Body of pancreas (tissue), 4 donors: ENCODE measurements at regions not wholly inside any gene's neighbourhood (a gene's known extent, or its start where the extent isn't known, plus 50 kb on each side); places are given as distances from the start of the nearest gene placed in this dataset.

Source experiments
- CTCF ChIP-seq, 7 experiments: fragments of 450-650 bp in 4 of 7; fragments of 200-600 bp in 3 of 7; sonication (generic) in 3 of 7; IDR thresholded peaks; one replicate each; pipeline ENCODE4 v1.5.1; 2016 to 2019; ENCODE audit warnings: antibody characterized with exemption in 7 of 7
- POLR2A ChIP-seq, 3 donors: fragments of 450-650 bp; IDR thresholded peaks; one replicate each; pipeline ENCODE4 v1.6.1; 2016; ENCODE audit warnings: antibody characterized with exemption in 3 of 3, mild to moderate bottlenecking in 2 of 3

- TF ChIP-seq CTCF (IDR thresholded peaks at IDR 0.05) (no peak), POLR2A (IDR thresholded peaks at IDR 0.05) (no peak)
Observed at GRCh38 chr5:67549947-67550346, 353.3 kb upstream of the CD180 start.
